Activated CD4-positive, alpha-beta T cell treated with anti-CD3 and anti-CD28 coated beads for 48 hours (primary cell): ENCODE measurements at regions not wholly inside any gene's neighbourhood (a gene's known extent, or its start where the extent isn't known, plus 50 kb on each side); places are given as distances from the start of the nearest gene placed in this dataset.
"Not testable (repeated sequence)": the region's sequence is repeated elsewhere in the genome, so short reads cannot be mapped to it uniquely, and the experiment has no call there.

Source experiments
- DNase-seq: peaks from one replicate; pipeline ENCODE4 v3.0.0-alpha.2; 2020

GRCh38 chr22:15772337-15772736 is 82.5 kb downstream of the POTEH start:
- DNase-seq: not testable (repeated sequence)

GRCh38 chr22:15775118-15775517 is 85.3 kb downstream of the POTEH start:
- not testable (repeated sequence) for DNase-seq

GRCh38 chr22:15775670-15776669 is 86.1 kb downstream of the POTEH start:
- not testable (repeated sequence) for DNase-seq

GRCh38 chr22:15776727-15777126 is 86.9 kb downstream of the POTEH start:
- not testable (repeated sequence) for DNase-seq

GRCh38 chr22:15777150-15777549 is 87.3 kb downstream of the POTEH start:
- not testable (repeated sequence) for DNase-seq

GRCh38 chr22:15777557-15777956 is 87.7 kb downstream of the POTEH start:
- DNase-seq: not testable (repeated sequence)

- DNase-seq: not testable (repeated sequence)
Measured at GRCh38 chr22:15778366-15778765, 88.5 kb downstream of the POTEH start.

GRCh38 chr22:15781652-15782051 is 91.8 kb downstream of the POTEH start:
- not testable (repeated sequence) for DNase-seq

- DNase-seq: not testable (repeated sequence)
Measured at GRCh38 chr22:15782933-15783332, 93.1 kb downstream of the POTEH start.

GRCh38 chr22:15784383-15785085 is 94.7 kb downstream of the POTEH start:
- not testable (repeated sequence) for DNase-seq

- not testable (repeated sequence) for DNase-seq
Measured at GRCh38 chr22:15786942-15787733, 97.3 kb downstream of the POTEH start.

- not testable (repeated sequence) for DNase-seq
Measured at GRCh38 chr22:15791557-15791956, 101.7 kb downstream of the POTEH start.

- DNase-seq: not testable (repeated sequence)
Measured at GRCh38 chr22:15799935-15800334, 110.1 kb downstream of the POTEH start.

GRCh38 chr22:15811141-15811540 is 121.3 kb downstream of the POTEH start:
- DNase-seq: peak; percentile 6

- DNase-seq: not testable (repeated sequence)
Measured at GRCh38 chr22:15815783-15816182, 126.0 kb downstream of the POTEH start.

GRCh38 chr22:15816470-15816869 is 126.6 kb downstream of the POTEH start:
- not testable (repeated sequence) for DNase-seq

- DNase-seq: not testable (repeated sequence)
Measured at GRCh38 chr22:15817264-15817663, 127.4 kb downstream of the POTEH start.

GRCh38 chr22:15819886-15820285 is 130.1 kb downstream of the POTEH start:
- not testable (repeated sequence) for DNase-seq

GRCh38 chr22:15821088-15821487 is 131.3 kb downstream of the POTEH start:
- DNase-seq: not testable (repeated sequence)

- not testable (repeated sequence) for DNase-seq
Measured at GRCh38 chr22:15822001-15822400, 132.2 kb downstream of the POTEH start.

GRCh38 chr22:15823178-15823577 is 133.4 kb downstream of the POTEH start:
- DNase-seq: not testable (repeated sequence)

- not testable (repeated sequence) for DNase-seq
Measured at GRCh38 chr22:15832235-15832634, 142.4 kb downstream of the POTEH start.

GRCh38 chr22:15835729-15836128 is 145.9 kb downstream of the POTEH start:
- not testable (repeated sequence) for DNase-seq
